HepG2 (cell line): ENCODE measurements at regions not wholly inside any gene's neighbourhood (a gene's known extent, or its start where the extent isn't known, plus 50 kb on each side); places are given as distances from the start of the nearest gene placed in this dataset.

Experiments
- ATF2 ChIP-seq: sonication (generic); formaldehyde crosslinking; IDR thresholded peaks from 2 replicates; pipeline ENCODE4 v1.4.0; 2020; ENCODE audit warnings: missing genetic modification reagents
- CTCF ChIP-seq: sonication (generic); formaldehyde crosslinking; IDR thresholded peaks from 2 replicates; pipeline ENCODE4 v1.5.0; 2020; ENCODE audit warnings: mild to moderate bottlenecking, missing genetic modification reagents, moderate library complexity
- EP300 ChIP-seq, 3 experiments: sonication (generic) in 1 of 3; formaldehyde crosslinking in 1 of 3; IDR thresholded peaks; 2 replicates each; pipeline versions ENCODE4 v1.5.1 to v1.6.1; 2011 to 2020; ENCODE audit warnings: low read depth in 2 of 3, low read length in 2 of 3, borderline replicate concordance in 1 of 3, improper control_type of control experiment in 1 of 3, mild to moderate bottlenecking in 1 of 3, missing genetic modification reagents in 1 of 3, moderate library complexity in 1 of 3
- HOXA9 ChIP-seq: sonication (generic); formaldehyde crosslinking; IDR thresholded peaks from 2 replicates; pipeline ENCODE4 v1.8.1; 2022; ENCODE audit warnings: missing genetic modification reagents, mild to moderate bottlenecking, moderate library complexity, borderline replicate concordance
- KAT2B ChIP-seq: fragments of 150-350 bp; IDR thresholded peaks from 2 replicates; pipeline ENCODE4 v1.6.1; 2014; ENCODE audit warnings: low read depth, low read length, borderline replicate concordance
- KDM1A ChIP-seq: IDR thresholded peaks from 2 replicates; pipeline ENCODE4 v1.6.1; 2016; ENCODE audit warnings: missing compliant biosample characterization
- MXI1 ChIP-seq: IDR thresholded peaks from 3 replicates; pipeline ENCODE4 v1.6.1; 2012; ENCODE audit warnings: low read depth, low read length, inconsistent platforms, borderline replicate concordance
- MZF1 ChIP-seq: sonication (generic); formaldehyde crosslinking; IDR thresholded peaks from 2 replicates; pipeline ENCODE4 v1.8.1; 2023; ENCODE audit warnings: mild to moderate bottlenecking, missing genetic modification reagents, borderline replicate concordance
- PLRG1 ChIP-seq: fragments of 450-650 bp; conservative IDR thresholded peaks from 2 replicates; pipeline ENCODE4 v1.6.1; 2016
- PRPF4 ChIP-seq: fragments of 200-400 bp; formaldehyde crosslinking; IDR thresholded peaks from 2 replicates; pipeline ENCODE4 v1.6.1; 2016; ENCODE audit warnings: low read length, low read depth; ENCODE audit not compliant: poor library complexity, severe bottlenecking
- RNF2 ChIP-seq: fragments of 450-650 bp; conservative IDR thresholded peaks from 2 replicates; pipeline ENCODE4 v1.6.1; 2016; ENCODE audit warnings: low read depth
- ZNF546 ChIP-seq: sonication (generic); formaldehyde crosslinking; conservative IDR thresholded peaks from 2 replicates; pipeline ENCODE4 v1.8.1; 2023; ENCODE audit warnings: mild to moderate bottlenecking, missing genetic modification reagents
- ZNF589 ChIP-seq: sonication (generic); formaldehyde crosslinking; conservative IDR thresholded peaks from 2 replicates; pipeline ENCODE4 v1.8.0; 2022; ENCODE audit warnings: mild to moderate bottlenecking, moderate library complexity, missing genetic modification reagents

- TF ChIP-seq EP300 (IDR thresholded peaks at IDR 0.05; ENCODE audit: low read depth in 2 of 2, low read length in 2 of 2) (no peak), EP300 (CRISPR knock-in tag; IDR thresholded peaks at IDR 0.05; ENCODE audit: borderline replicate concordance) (no peak), MXI1 (no peak), HOXA9 (CRISPR knock-in tag) (no peak), MZF1 (no peak), ZNF589 (CRISPR knock-in tag) (no peak), ATF2 (CRISPR knock-in tag) (no peak), RNF2 (no peak), CTCF (no peak), PRPF4 (no peak), KDM1A (CRISPR knock-in tag) (no peak), ZNF546 (no peak), KAT2B (no peak), PLRG1 (no peak)
Observed at GRCh38 chr16:86953631-86954391, 363.4 kb downstream of the C16orf95 start.
